OCI-LY3 (cell line): ENCODE measurements at regions not wholly inside any gene's neighbourhood (a gene's known extent, or its start where the extent isn't known, plus 50 kb on each side); places are given as distances from the start of the nearest gene placed in this dataset.

Source experiments
- EZH2phosphoT487 ChIP-seq: fragments of 200-600 bp; shearing (Covaris generic); IDR thresholded peaks from 2 replicates; pipeline ENCODE4 v1.6.1; 2018; ENCODE audit warnings: antibody characterized with exemption, mixed run types, low read depth
- TF ChIP-seq, protein P1 (sequence below): fragments of 200-600, 300-600 bp; sonication (generic); IDR thresholded peaks from 2 replicates; pipeline ENCODE4 v1.5.1; 2014; ENCODE audit warnings: antibody characterized with exemption, low read length, low read depth

GRCh38 chr20:17128206-17128605, 98.6 kb upstream of the PCSK2 start:
- no peak for TF ChIP-seq EZH2phosphoT487
- TF ChIP-seq, protein P1, sequence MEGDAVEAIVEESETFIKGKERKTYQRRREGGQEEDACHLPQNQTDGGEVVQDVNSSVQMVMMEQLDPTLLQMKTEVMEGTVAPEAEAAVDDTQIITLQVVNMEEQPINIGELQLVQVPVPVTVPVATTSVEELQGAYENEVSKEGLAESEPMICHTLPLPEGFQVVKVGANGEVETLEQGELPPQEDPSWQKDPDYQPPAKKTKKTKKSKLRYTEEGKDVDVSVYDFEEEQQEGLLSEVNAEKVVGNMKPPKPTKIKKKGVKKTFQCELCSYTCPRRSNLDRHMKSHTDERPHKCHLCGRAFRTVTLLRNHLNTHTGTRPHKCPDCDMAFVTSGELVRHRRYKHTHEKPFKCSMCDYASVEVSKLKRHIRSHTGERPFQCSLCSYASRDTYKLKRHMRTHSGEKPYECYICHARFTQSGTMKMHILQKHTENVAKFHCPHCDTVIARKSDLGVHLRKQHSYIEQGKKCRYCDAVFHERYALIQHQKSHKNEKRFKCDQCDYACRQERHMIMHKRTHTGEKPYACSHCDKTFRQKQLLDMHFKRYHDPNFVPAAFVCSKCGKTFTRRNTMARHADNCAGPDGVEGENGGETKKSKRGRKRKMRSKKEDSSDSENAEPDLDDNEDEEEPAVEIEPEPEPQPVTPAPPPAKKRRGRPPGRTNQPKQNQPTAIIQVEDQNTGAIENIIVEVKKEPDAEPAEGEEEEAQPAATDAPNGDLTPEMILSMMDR: no peak
